ENCODE measurements at regions not wholly inside any gene's neighbourhood (a gene's known extent, or its start where the extent isn't known, plus 50 kb on each side); places are given as distances from the start of the nearest gene placed in this dataset.

DNA sequence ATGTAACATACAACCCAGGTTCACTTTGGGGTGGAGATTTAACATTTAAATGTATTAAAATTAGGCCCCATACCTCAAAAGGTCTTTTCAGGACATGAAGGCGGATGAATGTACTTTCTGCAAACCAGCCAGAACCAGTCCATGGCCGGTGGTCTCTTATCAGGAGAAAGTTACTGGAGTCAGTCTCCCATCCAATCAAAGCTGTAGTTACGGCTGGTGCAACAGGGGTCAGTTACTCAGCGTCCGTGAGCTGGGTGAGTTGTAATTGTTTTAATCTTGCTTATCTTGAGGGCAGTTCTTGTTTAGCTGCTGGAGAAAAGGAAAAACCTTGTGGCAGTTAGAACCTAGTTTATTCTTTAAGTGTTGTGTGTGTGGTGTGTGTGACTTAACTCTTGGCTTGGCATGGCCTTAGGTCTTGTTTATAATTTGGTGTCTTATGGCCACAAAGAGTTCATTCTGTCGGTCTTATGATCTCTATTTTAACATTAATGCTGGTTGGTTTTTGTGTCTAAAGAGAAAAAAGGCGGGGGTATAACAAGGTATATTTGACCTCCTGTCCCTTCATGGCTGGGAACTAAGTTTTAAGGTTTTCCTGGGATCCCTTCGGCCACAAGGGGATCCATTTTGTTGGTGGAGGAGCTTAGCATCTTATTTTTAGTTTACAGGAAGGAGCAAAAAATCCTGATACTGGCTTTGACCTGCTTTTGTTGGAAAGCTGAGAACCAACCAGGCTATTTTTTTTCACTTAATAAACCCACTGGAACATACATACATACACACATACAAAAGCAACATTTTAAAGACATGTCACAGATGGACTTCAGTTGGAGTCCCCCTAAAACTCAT lies 143.5 kb upstream of the NCK2 start:
- POLR2A ChIA-PET: no interaction called here
- intact Hi-C loops (cut with micrococcal nuclease): no loop called here

DNA sequence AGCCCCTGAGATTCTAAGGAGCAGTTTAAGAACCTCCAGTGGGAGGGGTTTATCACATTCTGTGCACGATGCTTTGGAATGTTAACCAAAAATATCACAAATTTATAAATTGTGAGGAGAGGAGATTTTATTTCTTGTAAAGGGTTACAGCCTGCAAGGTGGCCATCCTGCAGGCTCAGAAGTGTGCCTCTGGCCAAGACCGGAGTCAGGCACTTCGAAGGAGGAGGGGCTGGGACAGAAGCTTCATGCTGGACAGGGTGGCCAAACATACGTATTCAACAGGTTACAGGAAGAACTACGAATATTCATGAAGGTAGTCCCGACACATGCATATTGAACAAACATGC lies 144.1 kb upstream of the NCK2 start:
- Mint-ChIP-seq H3K27ac (no peak overlapping the region), H3K4me1 (ENCODE audit: low read depth) (peaks cover 33% of the 10 kb centered on the region), H3K9me3 (no peaks in the 10 kb centered on the region), H3K4me3 (no peak overlapping the region), H3K36me3 (ENCODE audit: low read depth) (no peaks in the 10 kb centered on the region), H3K27me3 (no peaks in the 10 kb centered on the region)
- no peak for DNase-seq
- intact Hi-C loops (cut with micrococcal nuclease): no loop called here
- CTCF ChIA-PET: interaction anchor here (1.4 kb wide), 1 partner anchor 24 kb away, joined by 5 read pairs; no protein-coding TSS in a partner anchor
- TF ChIP-seq, protein P1, sequence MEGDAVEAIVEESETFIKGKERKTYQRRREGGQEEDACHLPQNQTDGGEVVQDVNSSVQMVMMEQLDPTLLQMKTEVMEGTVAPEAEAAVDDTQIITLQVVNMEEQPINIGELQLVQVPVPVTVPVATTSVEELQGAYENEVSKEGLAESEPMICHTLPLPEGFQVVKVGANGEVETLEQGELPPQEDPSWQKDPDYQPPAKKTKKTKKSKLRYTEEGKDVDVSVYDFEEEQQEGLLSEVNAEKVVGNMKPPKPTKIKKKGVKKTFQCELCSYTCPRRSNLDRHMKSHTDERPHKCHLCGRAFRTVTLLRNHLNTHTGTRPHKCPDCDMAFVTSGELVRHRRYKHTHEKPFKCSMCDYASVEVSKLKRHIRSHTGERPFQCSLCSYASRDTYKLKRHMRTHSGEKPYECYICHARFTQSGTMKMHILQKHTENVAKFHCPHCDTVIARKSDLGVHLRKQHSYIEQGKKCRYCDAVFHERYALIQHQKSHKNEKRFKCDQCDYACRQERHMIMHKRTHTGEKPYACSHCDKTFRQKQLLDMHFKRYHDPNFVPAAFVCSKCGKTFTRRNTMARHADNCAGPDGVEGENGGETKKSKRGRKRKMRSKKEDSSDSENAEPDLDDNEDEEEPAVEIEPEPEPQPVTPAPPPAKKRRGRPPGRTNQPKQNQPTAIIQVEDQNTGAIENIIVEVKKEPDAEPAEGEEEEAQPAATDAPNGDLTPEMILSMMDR (IDR thresholded peaks at IDR 0.05): no peak
- POLR2A ChIA-PET: no interaction called here
- no peak for ATAC-seq

More for the DNA sequence above, 143.5 kb upstream of the NCK2 start:
- Mint-ChIP-seq H3K9me3 (no peaks in the 10 kb centered on the region), H3K4me3 (no peak overlapping the region), H3K27me3 (no peaks in the 10 kb centered on the region), H3K27ac (no peak overlapping the region), H3K4me1 (ENCODE audit: low read depth) (peaks cover 27% of the 10 kb centered on the region), H3K36me3 (ENCODE audit: low read depth) (no peaks in the 10 kb centered on the region)
- TF ChIP-seq, protein P1 (IDR thresholded peaks at IDR 0.05): no peak
- CTCF ChIA-PET: interaction anchor here (1.4 kb wide), 1 partner anchor 24 kb away, joined by 5 read pairs; no protein-coding TSS in a partner anchor
- no peak for ATAC-seq
- no peak for DNase-seq

DNA sequence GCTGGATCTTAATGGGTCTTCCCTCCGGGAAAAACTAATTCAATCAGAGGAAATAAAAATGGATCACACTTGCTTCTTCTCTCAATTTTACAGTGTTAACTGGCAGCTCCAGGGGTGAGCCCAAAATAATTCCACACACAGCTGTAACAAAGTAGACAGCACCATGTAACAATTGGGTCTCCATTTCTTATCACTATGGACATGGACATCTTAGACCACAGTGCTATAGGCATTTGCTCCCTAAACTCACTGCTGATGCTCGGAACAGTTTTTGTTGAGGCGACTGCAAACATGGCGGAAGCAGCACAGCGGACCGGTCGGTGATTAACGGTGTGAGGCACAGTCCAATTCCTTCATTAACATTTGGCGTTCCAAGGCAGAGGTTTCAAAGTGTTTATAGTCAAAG lies 144.7 kb upstream of the NCK2 start:
- Mint-ChIP-seq H3K36me3 (ENCODE audit: low read depth) (no peaks in the 10 kb centered on the region), H3K4me3 (no peak overlapping the region), H3K27ac (no peak overlapping the region), H3K9me3 (no peaks in the 10 kb centered on the region), H3K27me3 (no peaks in the 10 kb centered on the region), H3K4me1 (ENCODE audit: low read depth) (peaks cover 35% of the 10 kb centered on the region)
- ChIA-PET POLR2A (no interaction called here), CTCF (no interaction called here)
- ATAC-seq (no peak), DNase-seq (no peak)
- TF ChIP-seq, protein P1 (IDR thresholded peaks at IDR 0.05): no peak
- intact Hi-C loops (cut with micrococcal nuclease): no loop called here

DNA sequence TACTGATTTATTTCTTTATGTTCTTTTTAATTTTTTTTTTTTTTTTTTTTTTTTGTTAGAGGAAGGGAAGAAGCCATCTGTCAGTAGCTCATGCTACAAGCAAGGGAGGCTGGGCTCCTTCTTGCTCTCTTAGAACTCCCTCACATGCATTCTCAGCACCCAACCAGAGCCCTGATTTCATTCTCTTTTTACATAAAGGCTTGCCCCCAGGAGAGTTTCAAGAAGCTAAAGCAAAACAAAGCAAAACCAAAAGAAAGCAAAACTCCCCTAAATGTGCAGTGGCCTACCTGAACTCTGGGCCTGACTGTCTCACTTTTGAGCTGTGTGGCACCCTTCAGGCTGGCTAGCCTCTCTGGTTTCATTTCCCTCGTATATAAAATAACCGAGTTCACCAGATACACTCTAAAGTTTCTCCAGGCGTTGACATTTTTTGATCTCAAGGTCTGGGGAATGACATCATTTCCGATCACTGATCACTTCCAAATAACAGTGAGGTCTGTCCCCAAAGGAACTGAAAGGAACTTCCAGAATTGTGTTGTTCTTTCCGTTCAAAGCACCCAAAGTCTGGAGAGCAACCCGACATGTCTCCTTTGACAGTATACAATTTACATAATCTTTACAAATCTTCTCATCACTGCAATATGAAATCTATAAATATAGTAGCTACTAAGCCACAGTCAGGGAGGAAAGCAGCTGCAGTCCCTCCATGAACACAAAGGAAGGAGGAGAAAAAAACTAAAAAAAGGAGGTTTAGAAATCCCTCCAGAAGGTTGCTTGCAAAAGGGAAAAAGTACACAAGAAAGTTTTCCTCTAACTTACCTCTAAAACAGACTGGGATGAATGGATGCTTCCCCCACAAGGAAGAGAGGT lies 145.6 kb upstream of the NCK2 start:
- no peak for DNase-seq
- intact Hi-C loops (cut with micrococcal nuclease): no loop called here
- ATAC-seq: peak; percentile 66
- H3K9me3 Mint-ChIP-seq: no peaks in the 10 kb centered on the region
- TF ChIP-seq, protein P1 (IDR thresholded peaks at IDR 0.05): no peak
- no peaks in the 10 kb centered on the region for H3K36me3 Mint-ChIP-seq (ENCODE audit: low read depth)
- no peak overlapping the region for H3K4me3 Mint-ChIP-seq
- ChIA-PET CTCF (interaction anchor here (3.9 kb wide), 1 partner anchor 22 kb away, joined by 14 read pairs; no protein-coding TSS in a partner anchor), POLR2A (interaction anchor here (0.8 to 1.4 kb wide), 2 partner anchors 19 to 62 kb away, joined by 3 read pairs; no protein-coding TSS in a partner anchor)
- no peaks in the 10 kb centered on the region for H3K27me3 Mint-ChIP-seq
- peaks cover 35% of the 10 kb centered on the region for H3K4me1 Mint-ChIP-seq (ENCODE audit: low read depth)
- H3K27ac Mint-ChIP-seq: no peak overlapping the region
